HCT116 (cell line): ENCODE measurements at regions not wholly inside any gene's neighbourhood (a gene's known extent, or its start where the extent isn't known, plus 50 kb on each side); places are given as distances from the start of the nearest gene placed in this dataset.

Experiments used
- ATAC-seq: fragments of 200-7000 bp; cut with Tn5 transposase; 2 replicates; pipeline ENCODE4 v1.9.1; 2020; ENCODE audit warnings: mild to moderate bottlenecking, moderate library complexity
- BruUV-seq: library from RNA; stranded (reverse); fragments of 400-500 nt; replicated peaks from 2 replicates; lab custom pipeline; 2021; lab: Mats Ljungman, UMichigan
- CTCF ChIA-PET: fragments of 300-600 bp; sonication (Branson Sonifier 250); formaldehyde crosslinking; loops from one replicate; lab custom pipeline; 2021; ENCODE audit warnings: antibody characterized with exemption; lab: Charles Lee
- POLR2A ChIA-PET: fragments of 300-600, 350-600 bp; sonication (Branson Sonifier 250); formaldehyde crosslinking; loops from one replicate; lab custom pipeline; 2021; ENCODE audit warnings: antibody characterized with exemption; lab: Charles Lee
- RAD21 ChIA-PET, 2 experiments: fragments of 300-600 bp; sonication (Branson Sonifier 250); formaldehyde crosslinking; loops; one replicate each; lab custom pipeline; 2023; ENCODE audit warnings: low total read pairs in 2 of 2; ENCODE audit not compliant: uncharacterized antibody in 2 of 2, unreplicated experiment in 2 of 2, low non-redundant PET in 1 of 2; lab: Charles Lee
- DNase-seq: peaks from one replicate; pipeline ENCODE4 v3.0.0-alpha.2; 2010; ENCODE audit warnings: low read depth, low spot score
- H2AFZ ChIP-seq: fragments of 200-600 bp; shearing (Covaris generic), sonication (generic); 2 replicates; pipeline ENCODE4 v1.6.1; 2017; ENCODE audit warnings: low read depth, mixed run types, mixed read lengths, antibody characterized with exemption, low read length; ENCODE audit not compliant: poor library complexity, severe bottlenecking
- H3K27ac ChIP-seq: 2 replicates; pipeline ENCODE4 v1.5.1; 2012; ENCODE audit warnings: low read depth, low read length
- H3K27me3 ChIP-seq: fragments of 200-600 bp; sonication (generic); 2 replicates; pipeline ENCODE4 v1.6.1; 2016; ENCODE audit warnings: mixed run types, low read length, mixed read lengths; ENCODE audit not compliant: insufficient read depth
- H3K36me3 ChIP-seq, 2 experiments: fragments of 200-500 bp in 1 of 2; fragments of 200-600 bp in 1 of 2; sonication (Bioruptor generic) in 1 of 2; sonication (generic) in 1 of 2; 2 replicates each; pipeline versions ENCODE4 v1.5.1 to v1.6.1; 2014 to 2016; ENCODE audit warnings: low read length in 2 of 2, inconsistent platforms in 1 of 2, mixed read lengths in 1 of 2, mixed run types in 1 of 2; ENCODE audit not compliant: insufficient read depth in 2 of 2, control insufficient read depth in 1 of 2
- H3K4me1 ChIP-seq, 2 experiments: fragments of 200-600 bp in 1 of 2; sonication (generic) in 1 of 2; 2 replicates each; pipeline versions ENCODE4 v1.5.1 to v1.6.1; 2012 to 2017; ENCODE audit warnings: low read length in 2 of 2, inconsistent platforms in 1 of 2, mild to moderate bottlenecking in 1 of 2, mixed read lengths in 1 of 2, mixed run types in 1 of 2, moderate library complexity in 1 of 2; ENCODE audit not compliant: insufficient read depth in 2 of 2, control insufficient read depth in 1 of 2
- H3K4me2 ChIP-seq: fragments of 200-600 bp; sonication (generic); 2 replicates; pipeline ENCODE4 v1.6.1; 2017; ENCODE audit warnings: mixed run types, low read length, mixed read lengths
- H3K4me3 ChIP-seq, 2 experiments: fragments of 200-600 bp in 1 of 2; sonication (generic) in 1 of 2; replicated peaks in 1 of 2; 2 replicates each; pipeline ENCODE4 v1.5.1; 2011 to 2016; ENCODE audit warnings: low read length in 2 of 2, control low read depth in 1 of 2, low read depth in 1 of 2, mild to moderate bottlenecking in 1 of 2, mixed read lengths in 1 of 2, mixed run types in 1 of 2
- H3K79me2 ChIP-seq: fragments of 200-600 bp; sonication (generic); 2 replicates; pipeline ENCODE4 v1.6.1; 2017; ENCODE audit warnings: mild to moderate bottlenecking, mixed run types, low read length, moderate library complexity, mixed read lengths; ENCODE audit not compliant: insufficient read depth
- H3K9ac ChIP-seq: fragments of 200-600 bp; sonication (generic); 2 replicates; pipeline ENCODE4 v1.6.1; 2016; ENCODE audit warnings: low read length, mixed read lengths
- H3K9me2 ChIP-seq: fragments of 200-600 bp; sonication (generic), shearing (Covaris generic); 2 replicates; pipeline ENCODE4 v1.6.1; 2017; ENCODE audit warnings: mixed run types, mild to moderate bottlenecking, moderate library complexity; ENCODE audit not compliant: insufficient read depth
- H3K9me3 ChIP-seq, 2 experiments: fragments of 200-500 bp in 1 of 2; fragments of 200-600 bp in 1 of 2; sonication (Bioruptor generic) in 1 of 2; sonication (generic) in 1 of 2; 2 replicates each; pipeline ENCODE4 v1.6.1; 2014 to 2017; ENCODE audit warnings: low read length in 2 of 2, mixed read lengths in 2 of 2, inconsistent platforms in 1 of 2, low read depth in 1 of 2, mild to moderate bottlenecking in 1 of 2, mixed run types in 1 of 2, moderate library complexity in 1 of 2; ENCODE audit not compliant: control insufficient read depth in 1 of 2, insufficient read depth in 1 of 2
- H4K20me1 ChIP-seq: fragments of 200-600 bp; sonication (generic), shearing (Covaris generic); 2 replicates; pipeline ENCODE4 v1.6.1; 2017; ENCODE audit warnings: mixed run types, mild to moderate bottlenecking, moderate library complexity; ENCODE audit not compliant: insufficient read depth
- CEBPB ChIP-seq: IDR thresholded peaks from 2 replicates; pipeline ENCODE4 v1.6.1; 2012; ENCODE audit warnings: low read depth
- CTCF ChIP-seq, 3 experiments: fragments of 200-600 bp in 1 of 3; sonication (generic) in 1 of 3; IDR thresholded peaks in 2 of 3; conservative IDR thresholded peaks in 1 of 3; 2 replicates each; pipeline ENCODE4 v1.5.1; 2012 to 2017; ENCODE audit warnings: low read depth in 2 of 3, low read length in 2 of 3, antibody characterized with exemption in 1 of 3, borderline replicate concordance in 1 of 3, control low read depth in 1 of 3, mild to moderate bottlenecking in 1 of 3, mixed read lengths in 1 of 3, mixed run types in 1 of 3, moderate library complexity in 1 of 3; ENCODE audit not compliant: insufficient read depth in 1 of 3
- ELF1 ChIP-seq: IDR thresholded peaks from 2 replicates; pipeline ENCODE4 v1.6.1; 2012; ENCODE audit warnings: low read depth, borderline replicate concordance
- FOSL1 ChIP-seq: IDR thresholded peaks from 2 replicates; pipeline ENCODE4 v1.6.1; 2012; ENCODE audit warnings: low read depth
- JUND ChIP-seq: IDR thresholded peaks from 2 replicates; pipeline ENCODE4 v1.6.1; 2012
- POLR2A ChIP-seq: IDR thresholded peaks from 2 replicates; pipeline ENCODE4 v1.7.0; 2011; ENCODE audit warnings: borderline replicate concordance; ENCODE audit not compliant: insufficient read depth, insufficient read length; ENCODE audit errors: extremely low read depth
- POLR2AphosphoS5 ChIP-seq: IDR thresholded peaks from 2 replicates; pipeline ENCODE4 v1.6.1; 2011; ENCODE audit warnings: mild to moderate bottlenecking, low read depth, low read length, moderate library complexity
- RAD21 ChIP-seq: IDR thresholded peaks from 2 replicates; pipeline ENCODE4 v1.6.1; 2012; ENCODE audit warnings: low read depth, mild to moderate bottlenecking
- REST ChIP-seq: IDR thresholded peaks from 2 replicates; pipeline ENCODE4 v1.6.1; 2012; ENCODE audit warnings: low read depth
- SIN3A ChIP-seq: IDR thresholded peaks from 2 replicates; pipeline ENCODE4 v1.6.1; 2012; ENCODE audit warnings: low read depth
- SP1 ChIP-seq: IDR thresholded peaks from 2 replicates; pipeline ENCODE4 v1.6.1; 2012; ENCODE audit warnings: low read depth
- SRF ChIP-seq: IDR thresholded peaks from 2 replicates; pipeline ENCODE4 v1.6.1; 2012; ENCODE audit warnings: low read depth
- TCF7L2 ChIP-seq: IDR thresholded peaks from 2 replicates; pipeline ENCODE4 v1.7.0; 2011; ENCODE audit warnings: borderline replicate concordance, inconsistent platforms; ENCODE audit not compliant: insufficient read depth, insufficient read length; ENCODE audit errors: extremely low read depth
- YY1 ChIP-seq: IDR thresholded peaks from 2 replicates; pipeline ENCODE4 v1.6.1; 2011; ENCODE audit warnings: low read length, low read depth, moderate library complexity, mild to moderate bottlenecking; ENCODE audit not compliant: insufficient replicate concordance; ENCODE audit errors: extremely low read depth
- ZBTB33 ChIP-seq: IDR thresholded peaks from 2 replicates; pipeline ENCODE4 v1.6.1; 2011; ENCODE audit warnings: mild to moderate bottlenecking, low read length, moderate library complexity; ENCODE audit not compliant: insufficient replicate concordance; ENCODE audit errors: extremely low read depth
- intact Hi-C: fragments of 100-400 bp; cut with micrococcal nuclease; formaldehyde crosslinking; loops from 2 replicates; pipeline ENCODE4 v1.10.0; 2022

GRCh38 chr11:119943298-119943655, 194.6 kb downstream of the TRIM29 start:
- no peak overlapping the region for H3K9ac ChIP-seq
- H3K36me3 ChIP-seq: no peaks in the 10 kb centered on the region
- intact Hi-C loops: no loop called here
- no peak overlapping the region for H3K27ac ChIP-seq
- peaks cover 10 to 22% of the 10 kb centered on the region in 2 experiments; a peak in 3 of 4 replicates for H3K4me1 ChIP-seq
- no peaks in the 10 kb centered on the region for H3K79me2 ChIP-seq
- BruUV-seq: no TSS peak
- ChIA-PET POLR2A (no interaction called here), CTCF (no interaction called here), RAD21 (no interaction called here)
- peaks cover 11% of the 10 kb centered on the region; the same call in 1 of the 2 replicates for H3K27me3 ChIP-seq
- no peak for TF ChIP-seq SIN3A
- no peak for TF ChIP-seq JUND
- no peak for TF ChIP-seq POLR2A
- TF ChIP-seq CTCF (IDR thresholded peaks at IDR 0.05 in 2 of 3, conservative IDR thresholded peaks at IDR 0.05 in 1 of 3; ENCODE audit: borderline replicate concordance in 1 of 3, insufficient read depth in 1 of 3, low read depth in 2 of 3, low read length in 2 of 3): no peak
- no peak for TF ChIP-seq ZBTB33
- no peak for TF ChIP-seq YY1
- no peak for TF ChIP-seq SP1
- no peak for TF ChIP-seq CEBPB
- TF ChIP-seq ELF1: no peak
- no peak for TF ChIP-seq POLR2AphosphoS5
- TF ChIP-seq RAD21: no peak
- no peak for TF ChIP-seq FOSL1
- TF ChIP-seq REST: no peak
- no peak for TF ChIP-seq TCF7L2
- TF ChIP-seq SRF: no peak
- no peak overlapping the region for H3K4me2 ChIP-seq
- no peak overlapping the region for H3K4me3 ChIP-seq
- no peak overlapping the region for H2AFZ ChIP-seq
- no peak for DNase-seq
- ATAC-seq: no peak
- H4K20me1 ChIP-seq: no peaks in the 10 kb centered on the region
- no peaks in the 10 kb centered on the region for H3K9me3 ChIP-seq
- H3K9me2 ChIP-seq: no peaks in the 10 kb centered on the region
